A549 (cell line): ENCODE measurements at regions not wholly inside any gene's neighbourhood (a gene's known extent, or its start where the extent isn't known, plus 50 kb on each side); places are given as distances from the start of the nearest gene placed in this dataset.

ENCODE experiments used
- ATAC-seq, 2 experiments: fragments of 200-7000 bp in 1 of 2; fragments of >200 bp in 1 of 2; cut with Nextera tagmentation in 1 of 2; cut with Tn5 transposase in 1 of 2; 3 replicates each; pipeline versions ENCODE4 v1.8.0 to v1.9.1; 2018 to 2020; ENCODE audit warnings: mild to moderate bottlenecking in 1 of 2, moderate library complexity in 1 of 2
- CTCF ChIA-PET: fragments of 300-600 bp; sonication (Branson Sonifier 250); formaldehyde crosslinking; extraction: SDS; loops from one replicate; lab custom pipeline; 2021; ENCODE audit warnings: antibody characterized with exemption, inconsistent platforms; lab: Yijun Ruan, JAX
- POLR2A ChIA-PET: fragments of 350-600 bp; formaldehyde crosslinking; extraction: SDS; loops from one replicate; lab custom pipeline; 2021; ENCODE audit warnings: antibody characterized with exemption, inconsistent platforms; lab: Yijun Ruan, JAX
- DNase-seq, 2 experiments: peaks; one replicate each; pipeline versions ENCODE4 v3.0.0 to v3.0.0-alpha.2; 2011 to 2016; ENCODE audit warnings: low read depth in 1 of 2, low spot score in 1 of 2
- FAIRE-seq: peaks from 2 replicates; lab custom pipeline; 2011; peaks lifted over from hg19 to GRCh38; lab: Jason Lieb, UNC
- H3K27ac ChIP-seq, 2 experiments: fragments of >200 bp; sonication (Bioruptor Twin); formaldehyde crosslinking; 3 replicates each; pipeline ENCODE4 v1.5.1; 2016 to 2017
- H3K4me1 ChIP-seq: fragments of >200 bp; sonication (Bioruptor Twin); formaldehyde crosslinking; 3 replicates; pipeline ENCODE4 v1.6.1; 2016
- H3K4me2 ChIP-seq: fragments of >200 bp; sonication (Bioruptor Twin); formaldehyde crosslinking; 3 replicates; pipeline ENCODE4 v1.6.1; 2016
- H3K4me3 ChIP-seq: fragments of >200 bp; sonication (Bioruptor Twin); formaldehyde crosslinking; 3 replicates; pipeline ENCODE4 v1.5.1; 2016
- H3K9me3 ChIP-seq: fragments of >200 bp; sonication (Bioruptor Twin); formaldehyde crosslinking; 3 replicates; pipeline ENCODE4 v1.6.1; 2016
- CBX2 ChIP-seq: fragments of 200-600 bp; sonication (generic); IDR thresholded peaks from 2 replicates; pipeline ENCODE4 v1.6.1; 2016; ENCODE audit warnings: low read depth, mild to moderate bottlenecking, borderline replicate concordance
- CBX8 ChIP-seq: fragments of 200-600 bp; sonication (generic); IDR thresholded peaks from 2 replicates; pipeline ENCODE4 v1.6.1; 2016
- CHD4 ChIP-seq: fragments of 200-600 bp; sonication (generic); IDR thresholded peaks from 2 replicates; pipeline ENCODE4 v1.6.1; 2016; ENCODE audit warnings: antibody characterized with exemption, mild to moderate bottlenecking, borderline replicate concordance
- EHMT2 ChIP-seq: fragments of 200-600 bp; sonication (generic); IDR thresholded peaks from 2 replicates; pipeline ENCODE4 v1.6.1; 2016; ENCODE audit warnings: antibody characterized with exemption, low read depth, mild to moderate bottlenecking, moderate library complexity
- ESRRA ChIP-seq: fragments of 150-350 bp; IDR thresholded peaks from 2 replicates; pipeline ENCODE4 v1.6.1; 2014; ENCODE audit warnings: mild to moderate bottlenecking, low read length, borderline replicate concordance
- FOXS1 ChIP-seq: fragments of 250-450 bp; sonication (Bioruptor Pico); IDR thresholded peaks from 2 replicates; pipeline ENCODE4 v1.5.0; 2020; ENCODE audit warnings: mild to moderate bottlenecking, moderate library complexity
- GATA3 ChIP-seq: IDR thresholded peaks from 2 replicates; pipeline ENCODE4 v1.6.1; 2012; ENCODE audit warnings: borderline replicate concordance
- HOXA7 ChIP-seq: fragments of 250-450 bp; sonication (Bioruptor Pico); IDR thresholded peaks from 2 replicates; pipeline ENCODE4 v1.5.0; 2020; ENCODE audit warnings: mild to moderate bottlenecking, moderate library complexity
- HOXB13 ChIP-seq: fragments of 250-450 bp; sonication (Bioruptor Pico); IDR thresholded peaks from 2 replicates; pipeline ENCODE4 v1.5.0; 2020; ENCODE audit warnings: low read depth, mild to moderate bottlenecking, moderate library complexity
- MYC ChIP-seq: IDR thresholded peaks from 2 replicates; pipeline ENCODE4 v1.6.1; 2012; ENCODE audit warnings: mild to moderate bottlenecking, inconsistent platforms, low read length, improper control_type of control experiment, borderline replicate concordance
- NR3C1 ChIP-seq: fragments of >200 bp; sonication (Bioruptor Twin); formaldehyde crosslinking; IDR thresholded peaks from 3 replicates; pipeline ENCODE4 v1.6.1; 2017
- POLR2AphosphoS2 ChIP-seq: conservative IDR thresholded peaks from 2 replicates; pipeline ENCODE4 v1.6.1; 2012; ENCODE audit warnings: low read length, improper control_type of control experiment, inconsistent platforms
- SREBF2 ChIP-seq: fragments of 450-650 bp; IDR thresholded peaks from 2 replicates; pipeline ENCODE4 v1.6.1; 2014; ENCODE audit warnings: mild to moderate bottlenecking, moderate library complexity
- ZNF302 ChIP-seq: fragments of 250-450 bp; sonication (Bioruptor Pico); IDR thresholded peaks from 2 replicates; pipeline ENCODE4 v1.9.0; 2021; ENCODE audit warnings: inconsistent platforms, mild to moderate bottlenecking, moderate library complexity
- ZSCAN20 ChIP-seq: fragments of 250-450 bp; sonication (Bioruptor Pico); IDR thresholded peaks from 2 replicates; pipeline ENCODE4 v1.8.0; 2022; ENCODE audit warnings: mild to moderate bottlenecking, moderate library complexity
- WGBS: methylation state at CpG from one replicate; pipeline ENCODE4 v1.1.6; 2017; ENCODE audit errors: missing lambda C conversion rate; 5-methylcytosine and 5-hydroxymethylcytosine counted together
- TF ChIP-seq, protein P1 (sequence below): fragments of 250-450 bp; sonication (Bioruptor Pico); IDR thresholded peaks from 2 replicates; pipeline ENCODE4 v1.5.0; 2020; ENCODE audit warnings: low read depth, mild to moderate bottlenecking, moderate library complexity
- TF ChIP-seq, protein P2 (sequence below): fragments of >200 bp; sonication (Bioruptor Twin); formaldehyde crosslinking; IDR thresholded peaks from 3 replicates; pipeline ENCODE4 v1.5.1; 2016
- TF ChIP-seq, protein P3 (sequence below): IDR thresholded peaks from 2 replicates; pipeline ENCODE4 v1.6.1; 2012
- TF ChIP-seq, protein P4 (sequence below): fragments of >200 bp; sonication (Bioruptor Twin); formaldehyde crosslinking; IDR thresholded peaks from 3 replicates; pipeline ENCODE4 v1.6.1; 2016

DNA sequence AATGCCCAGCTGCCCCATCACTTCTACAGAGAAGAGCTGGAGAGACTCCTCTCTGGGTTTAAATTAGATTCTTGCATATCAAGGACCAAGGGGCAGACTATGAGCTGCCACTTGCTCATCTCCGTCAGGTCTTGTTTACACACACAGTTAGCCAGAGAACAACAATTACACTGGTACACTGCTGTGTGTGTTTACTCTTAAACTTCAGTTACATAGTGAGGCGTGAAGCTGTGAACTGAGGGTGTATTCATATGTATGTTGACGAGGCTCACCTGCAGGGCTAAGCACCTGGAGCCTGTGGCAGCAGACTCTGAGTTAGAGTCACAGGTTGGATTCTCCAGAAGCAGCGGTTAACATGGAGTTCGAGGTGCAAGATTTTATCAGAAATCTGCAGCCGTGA lies 155.4 kb upstream of the ANKH start:
- H3K4me2 ChIP-seq = no peak overlapping the region
- DNase-seq = no peak
- no peak for ATAC-seq
- no peak for FAIRE-seq
- TF ChIP-seq NR3C1 (no peak), ZNF302 (CRISPR knock-in tag) (no peak), MYC (no peak), CHD4 (no peak), SREBF2 (no peak), HOXB13 (CRISPR knock-in tag) (no peak)
- TF ChIP-seq, protein P1, sequence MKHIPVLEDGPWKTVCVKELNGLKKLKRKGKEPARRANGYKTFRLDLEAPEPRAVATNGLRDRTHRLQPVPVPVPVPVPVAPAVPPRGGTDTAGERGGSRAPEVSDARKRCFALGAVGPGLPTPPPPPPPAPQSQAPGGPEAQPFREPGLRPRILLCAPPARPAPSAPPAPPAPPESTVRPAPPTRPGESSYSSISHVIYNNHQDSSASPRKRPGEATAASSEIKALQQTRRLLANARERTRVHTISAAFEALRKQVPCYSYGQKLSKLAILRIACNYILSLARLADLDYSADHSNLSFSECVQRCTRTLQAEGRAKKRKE (CRISPR knock-in tag) = no peak
- TF ChIP-seq, protein P2, sequence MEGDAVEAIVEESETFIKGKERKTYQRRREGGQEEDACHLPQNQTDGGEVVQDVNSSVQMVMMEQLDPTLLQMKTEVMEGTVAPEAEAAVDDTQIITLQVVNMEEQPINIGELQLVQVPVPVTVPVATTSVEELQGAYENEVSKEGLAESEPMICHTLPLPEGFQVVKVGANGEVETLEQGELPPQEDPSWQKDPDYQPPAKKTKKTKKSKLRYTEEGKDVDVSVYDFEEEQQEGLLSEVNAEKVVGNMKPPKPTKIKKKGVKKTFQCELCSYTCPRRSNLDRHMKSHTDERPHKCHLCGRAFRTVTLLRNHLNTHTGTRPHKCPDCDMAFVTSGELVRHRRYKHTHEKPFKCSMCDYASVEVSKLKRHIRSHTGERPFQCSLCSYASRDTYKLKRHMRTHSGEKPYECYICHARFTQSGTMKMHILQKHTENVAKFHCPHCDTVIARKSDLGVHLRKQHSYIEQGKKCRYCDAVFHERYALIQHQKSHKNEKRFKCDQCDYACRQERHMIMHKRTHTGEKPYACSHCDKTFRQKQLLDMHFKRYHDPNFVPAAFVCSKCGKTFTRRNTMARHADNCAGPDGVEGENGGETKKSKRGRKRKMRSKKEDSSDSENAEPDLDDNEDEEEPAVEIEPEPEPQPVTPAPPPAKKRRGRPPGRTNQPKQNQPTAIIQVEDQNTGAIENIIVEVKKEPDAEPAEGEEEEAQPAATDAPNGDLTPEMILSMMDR = no peak
- TF ChIP-seq, all 56 proteins: peak for 0
- WGBS = 44% methylated on average over 6 of the region's 6 CpGs
- Histone ChIP-seq H3K4me1 (no peaks in the 10 kb centered on the region), H3K27ac (no peak overlapping the region), H3K9me3 (no peaks in the 10 kb centered on the region), H3K4me3 (no peak overlapping the region)
- ChIA-PET CTCF (interaction anchor here (0.6 to 1.2 kb wide), 3 partner anchors 9 to 1076 kb away, joined by 3 to 4 read pairs (median 3); no protein-coding TSS in a partner anchor), POLR2A (no interaction called here)

DNA sequence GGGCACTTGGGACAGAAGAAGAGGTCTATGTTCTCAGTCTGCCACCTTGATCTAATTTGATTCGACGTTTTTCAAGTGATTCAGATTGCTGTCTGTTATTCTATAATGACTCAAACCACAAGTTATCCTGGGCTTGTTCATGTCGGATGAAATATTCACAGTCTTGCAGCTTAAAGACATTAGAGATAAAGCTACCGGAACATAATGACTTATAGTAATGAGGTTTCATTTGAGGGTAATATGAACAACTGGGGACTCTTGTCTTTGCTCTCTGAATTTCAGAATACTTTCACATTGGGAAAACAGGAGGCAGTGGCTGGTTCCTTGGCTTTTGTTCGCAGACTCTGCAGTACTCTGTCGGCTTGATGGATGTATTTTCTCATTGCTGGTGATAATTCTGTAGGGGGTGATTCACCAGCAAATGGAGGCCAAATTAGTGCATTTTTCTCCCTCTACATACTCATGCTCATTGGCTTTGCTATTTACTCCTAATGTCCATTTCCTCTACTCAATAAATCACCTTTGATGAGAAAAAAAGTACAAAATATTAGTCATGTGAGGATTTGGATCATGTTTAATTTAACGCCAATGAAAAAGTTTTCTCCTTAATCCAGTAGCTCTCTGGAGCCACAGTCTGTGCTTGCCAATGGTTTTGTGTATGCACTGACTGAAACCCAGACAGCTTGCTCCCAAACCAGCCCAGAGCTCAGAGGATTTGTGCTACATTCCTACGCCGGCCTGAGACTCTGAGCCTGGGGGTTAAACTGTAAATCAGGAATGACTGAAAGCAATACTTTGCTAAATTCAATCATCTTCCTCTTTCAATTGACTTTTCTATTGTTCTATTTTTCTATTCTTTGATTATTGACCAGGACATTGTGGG lies 154.7 kb upstream of the ANKH start:
- ChIA-PET CTCF (interaction anchor here (0.7 to 1.2 kb wide), 2 partner anchors 9 to 12 kb away, joined by 3 to 4 read pairs; no protein-coding TSS in a partner anchor), POLR2A (no interaction called here)
- DNase-seq (no peak), ATAC-seq (no peak)
- H3K27ac ChIP-seq = no peak overlapping the region
- TF ChIP-seq FOXS1 (CRISPR knock-in tag) (no peak), SREBF2 (no peak), GATA3 (no peak), CHD4 (no peak), HOXA7 (no peak), CBX8 (no peak), POLR2AphosphoS2 (no peak), ZSCAN20 (CRISPR knock-in tag) (no peak), EHMT2 (no peak), ESRRA (no peak), CBX2 (no peak)
- TF ChIP-seq, protein P3, sequence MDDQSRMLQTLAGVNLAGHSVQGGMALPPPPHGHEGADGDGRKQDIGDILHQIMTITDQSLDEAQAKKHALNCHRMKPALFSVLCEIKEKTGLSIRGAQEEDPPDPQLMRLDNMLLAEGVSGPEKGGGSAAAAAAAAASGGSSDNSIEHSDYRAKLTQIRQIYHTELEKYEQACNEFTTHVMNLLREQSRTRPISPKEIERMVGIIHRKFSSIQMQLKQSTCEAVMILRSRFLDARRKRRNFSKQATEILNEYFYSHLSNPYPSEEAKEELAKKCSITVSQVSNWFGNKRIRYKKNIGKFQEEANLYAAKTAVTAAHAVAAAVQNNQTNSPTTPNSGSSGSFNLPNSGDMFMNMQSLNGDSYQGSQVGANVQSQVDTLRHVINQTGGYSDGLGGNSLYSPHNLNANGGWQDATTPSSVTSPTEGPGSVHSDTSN = no peak
- TF ChIP-seq, protein P4, sequence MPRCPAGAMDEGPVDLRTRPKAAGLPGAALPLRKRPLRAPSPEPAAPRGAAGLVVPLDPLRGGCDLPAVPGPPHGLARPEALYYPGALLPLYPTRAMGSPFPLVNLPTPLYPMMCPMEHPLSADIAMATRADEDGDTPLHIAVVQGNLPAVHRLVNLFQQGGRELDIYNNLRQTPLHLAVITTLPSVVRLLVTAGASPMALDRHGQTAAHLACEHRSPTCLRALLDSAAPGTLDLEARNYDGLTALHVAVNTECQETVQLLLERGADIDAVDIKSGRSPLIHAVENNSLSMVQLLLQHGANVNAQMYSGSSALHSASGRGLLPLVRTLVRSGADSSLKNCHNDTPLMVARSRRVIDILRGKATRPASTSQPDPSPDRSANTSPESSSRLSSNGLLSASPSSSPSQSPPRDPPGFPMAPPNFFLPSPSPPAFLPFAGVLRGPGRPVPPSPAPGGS = no peak
- TF ChIP-seq, all 56 proteins: peak for 0
- FAIRE-seq = no peak
- WGBS = 65% methylated on average over 9 of the region's 9 CpGs
- no peaks in the 10 kb centered on the region for H3K4me1 ChIP-seq
- no peaks in the 10 kb centered on the region for H3K9me3 ChIP-seq
- H3K4me2 ChIP-seq = no peak overlapping the region
- no peak overlapping the region for H3K4me3 ChIP-seq
